ENCODE measurements at regions not wholly inside any gene's neighbourhood (a gene's known extent, or its start where the extent isn't known, plus 50 kb on each side); places are given as distances from the start of the nearest gene placed in this dataset.

DNA sequence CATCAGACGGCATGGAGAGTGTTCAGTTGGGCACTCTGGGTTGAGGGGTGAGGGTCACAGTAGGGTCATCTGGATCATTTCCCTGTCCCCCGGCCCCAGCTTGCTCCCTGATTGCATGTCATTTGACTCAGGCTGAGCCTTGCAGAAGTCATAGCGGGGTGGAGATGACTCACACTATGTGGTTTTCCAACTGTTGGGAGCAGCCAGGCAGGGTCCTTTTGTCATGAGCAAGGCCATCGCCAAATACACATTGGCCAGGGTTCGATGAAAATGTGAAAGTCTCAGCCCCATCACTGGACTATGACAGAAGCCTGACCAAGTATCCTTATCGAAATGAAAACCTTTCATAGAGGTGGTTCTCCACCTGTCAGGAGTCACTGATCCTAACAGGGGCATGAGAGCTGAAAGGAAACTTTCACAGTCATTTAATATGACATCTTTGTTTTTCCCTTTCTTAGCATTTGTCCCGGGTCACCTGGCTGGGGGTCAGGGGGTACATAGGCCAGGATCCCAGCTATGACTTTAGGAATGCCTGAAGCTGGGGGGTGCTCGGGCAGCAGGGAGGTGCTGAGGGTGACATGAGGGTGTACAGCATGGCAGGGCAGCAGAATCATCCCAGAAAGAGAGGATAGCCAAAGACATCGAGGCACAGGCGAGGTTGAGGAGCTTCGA is 70.2 kb upstream of the CD93 start:
- no peak overlapping the region for H3K4me3 ChIP-seq (ENCODE audit: low read depth, poor library complexity, severe bottlenecking)
- WGBS, 2 donors = 69 to 73% methylated on average over 11 of the region's 11 CpGs
- TF ChIP-seq POLR2A (IDR thresholded peaks at IDR 0.05) = no peak
- TF ChIP-seq, protein P1, sequence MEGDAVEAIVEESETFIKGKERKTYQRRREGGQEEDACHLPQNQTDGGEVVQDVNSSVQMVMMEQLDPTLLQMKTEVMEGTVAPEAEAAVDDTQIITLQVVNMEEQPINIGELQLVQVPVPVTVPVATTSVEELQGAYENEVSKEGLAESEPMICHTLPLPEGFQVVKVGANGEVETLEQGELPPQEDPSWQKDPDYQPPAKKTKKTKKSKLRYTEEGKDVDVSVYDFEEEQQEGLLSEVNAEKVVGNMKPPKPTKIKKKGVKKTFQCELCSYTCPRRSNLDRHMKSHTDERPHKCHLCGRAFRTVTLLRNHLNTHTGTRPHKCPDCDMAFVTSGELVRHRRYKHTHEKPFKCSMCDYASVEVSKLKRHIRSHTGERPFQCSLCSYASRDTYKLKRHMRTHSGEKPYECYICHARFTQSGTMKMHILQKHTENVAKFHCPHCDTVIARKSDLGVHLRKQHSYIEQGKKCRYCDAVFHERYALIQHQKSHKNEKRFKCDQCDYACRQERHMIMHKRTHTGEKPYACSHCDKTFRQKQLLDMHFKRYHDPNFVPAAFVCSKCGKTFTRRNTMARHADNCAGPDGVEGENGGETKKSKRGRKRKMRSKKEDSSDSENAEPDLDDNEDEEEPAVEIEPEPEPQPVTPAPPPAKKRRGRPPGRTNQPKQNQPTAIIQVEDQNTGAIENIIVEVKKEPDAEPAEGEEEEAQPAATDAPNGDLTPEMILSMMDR (IDR thresholded peaks at IDR 0.05) = no peak
- DNase-seq (ENCODE audit: low spot score in 2 of 2) = peak in 1 of 2 donors; percentile 75
- intact Hi-C loops (cut with DNase I; ENCODE audit: low total_unique reads) = loop anchor here (10.0 kb wide), 1 partner anchor 102 kb away; no protein-coding TSS in a partner anchor

DNA sequence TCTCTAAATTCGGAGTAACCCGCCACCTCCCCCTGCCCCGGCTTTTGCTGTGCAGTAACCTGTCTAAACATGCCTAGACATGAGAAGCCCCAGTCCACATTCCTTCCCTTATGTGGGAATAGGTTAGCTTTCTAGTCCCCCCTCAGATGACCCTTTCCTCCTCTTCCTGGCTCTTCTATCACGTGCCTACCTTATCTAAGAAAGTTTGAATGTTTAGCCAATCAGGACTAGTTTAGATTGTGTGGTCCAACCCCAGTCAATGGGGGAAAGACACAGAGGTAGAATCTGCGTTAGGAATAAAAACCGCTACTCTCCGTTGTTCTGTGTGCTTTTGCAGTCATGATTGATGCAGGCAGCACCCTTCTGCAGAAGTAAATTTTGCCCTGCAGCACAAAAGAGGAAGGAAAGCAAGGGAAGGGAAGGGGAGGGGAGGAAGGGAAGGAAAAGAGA is 69.0 kb upstream of the CD93 start:
- DNase-seq (ENCODE audit: low spot score in 2 of 2) = no peak
- TF ChIP-seq POLR2A (IDR thresholded peaks at IDR 0.05) = no peak
- TF ChIP-seq, protein P1 (IDR thresholded peaks at IDR 0.05) = no peak
- intact Hi-C loops (cut with DNase I; ENCODE audit: low total_unique reads) = loop anchor here (10.0 kb wide), 1 partner anchor 100 kb away; no protein-coding TSS in a partner anchor
- WGBS, 2 donors = 46 to 61% methylated on average over 7 of the region's 7 CpGs
- no peak overlapping the region for H3K4me3 ChIP-seq (ENCODE audit: low read depth, poor library complexity, severe bottlenecking)

DNA sequence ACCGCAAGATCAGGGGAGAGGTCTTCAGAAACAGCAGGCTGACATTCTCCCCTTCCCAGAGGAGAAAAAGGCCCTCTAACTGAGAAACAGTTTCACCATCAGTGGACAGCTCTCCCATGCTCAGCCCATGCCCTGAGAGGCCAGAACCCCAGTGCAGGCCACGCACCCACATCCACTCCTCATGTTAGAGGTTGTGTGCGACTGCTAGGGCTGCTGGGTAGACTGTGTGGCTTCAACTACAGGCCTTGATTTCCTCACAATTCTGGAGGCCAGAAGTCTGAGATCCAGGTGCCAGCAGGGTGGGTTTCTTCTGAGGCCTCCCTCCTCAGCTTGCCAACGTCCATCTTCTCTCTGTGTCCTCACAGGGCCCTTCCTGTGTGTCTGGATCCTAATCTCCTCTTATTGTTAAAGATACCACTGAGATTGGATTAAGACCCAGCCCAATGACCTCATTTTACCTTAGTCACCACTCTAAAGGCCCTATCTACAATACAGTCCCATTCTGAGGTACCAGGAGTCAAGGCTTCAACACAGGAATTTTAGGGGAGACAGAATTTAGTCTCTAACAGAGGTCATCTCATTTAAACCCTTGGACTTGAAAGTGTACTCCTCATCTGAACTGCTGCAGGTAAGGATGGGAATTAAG is 67.7 kb upstream of the CD93 start:
- TF ChIP-seq, protein P1 (IDR thresholded peaks at IDR 0.05) = no peak
- no peak for TF ChIP-seq POLR2A (IDR thresholded peaks at IDR 0.05)
- H3K4me3 ChIP-seq (ENCODE audit: low read depth, poor library complexity, severe bottlenecking) = no peak overlapping the region
- DNase-seq (ENCODE audit: low spot score in 2 of 2) = no peak
- intact Hi-C loops (cut with DNase I; ENCODE audit: low total_unique reads) = loop anchor here (10.0 kb wide), 1 partner anchor 99 kb away; no protein-coding TSS in a partner anchor
- WGBS, 2 donors = 88 to 89% methylated on average over 4 of the region's 4 CpGs

DNA sequence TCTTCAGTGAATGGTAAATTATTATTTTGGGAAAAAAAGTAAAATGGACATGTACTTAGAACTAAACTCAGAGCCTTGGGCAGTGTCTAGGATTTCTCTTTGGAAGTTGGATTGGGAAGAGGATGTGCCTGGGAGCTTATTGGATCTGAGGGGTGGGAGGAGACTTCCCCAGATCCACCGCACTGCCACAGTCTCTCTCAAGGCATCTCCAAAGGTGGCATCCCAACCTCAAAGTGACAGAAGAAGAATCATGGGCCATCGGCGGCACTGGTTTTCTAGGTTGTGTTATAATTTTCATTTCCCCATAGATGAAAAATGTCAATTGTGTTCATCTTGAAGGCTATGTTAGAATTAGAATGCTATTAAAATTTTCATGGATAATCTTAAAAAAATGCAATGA is 66.8 kb upstream of the CD93 start:
- peak in 1 of 2 donors; percentile 65 for DNase-seq (ENCODE audit: low spot score in 2 of 2)
- H3K4me3 ChIP-seq (ENCODE audit: low read depth, poor library complexity, severe bottlenecking) = no peak overlapping the region
- 87 to 94% methylated on average over 3 of the region's 3 CpGs for WGBS, 2 donors
- TF ChIP-seq POLR2A (IDR thresholded peaks at IDR 0.05) = no peak
- TF ChIP-seq, protein P1 (IDR thresholded peaks at IDR 0.05) = no peak
- intact Hi-C loops (cut with DNase I; ENCODE audit: low total_unique reads) = loop anchor here (10.0 kb wide), 1 partner anchor 98 kb away; no protein-coding TSS in a partner anchor

DNA sequence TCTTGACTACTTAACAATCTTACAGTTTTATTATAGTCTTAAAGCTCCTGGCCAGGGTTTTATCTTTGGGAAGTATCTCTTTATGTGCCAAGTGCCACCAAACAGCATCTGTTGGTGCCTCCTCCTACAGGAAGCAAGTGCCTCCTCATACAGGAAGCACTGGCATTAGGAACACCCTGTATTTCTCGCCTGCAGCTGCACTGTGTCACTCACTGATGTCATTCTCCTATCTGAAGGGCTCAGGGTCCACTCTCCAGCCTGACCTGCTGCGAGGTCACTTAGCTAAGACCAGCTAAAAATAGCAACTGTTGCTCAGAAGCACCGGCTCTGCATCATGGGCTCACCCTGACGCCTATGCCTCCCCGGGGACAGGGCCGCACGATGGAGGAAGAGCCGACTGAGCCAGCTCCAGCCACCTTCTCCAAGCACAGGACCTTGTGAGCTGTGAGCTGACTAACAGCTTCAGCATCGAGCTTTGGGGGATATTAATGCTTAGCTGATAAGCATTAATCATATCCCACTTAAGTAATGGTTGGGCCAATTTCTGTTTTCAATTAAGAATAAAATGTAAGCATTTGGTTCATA is 66.3 kb upstream of the CD93 start:
- TF ChIP-seq, protein P1 (IDR thresholded peaks at IDR 0.05) = no peak
- no peak for TF ChIP-seq POLR2A (IDR thresholded peaks at IDR 0.05)
- 67 to 74% methylated on average over 9 of the region's 9 CpGs for WGBS, 2 donors
- no peak overlapping the region for H3K4me3 ChIP-seq (ENCODE audit: low read depth, poor library complexity, severe bottlenecking)
- intact Hi-C loops (cut with DNase I; ENCODE audit: low total_unique reads) = loop anchor here (10.0 kb wide), 1 partner anchor 98 kb away; no protein-coding TSS in a partner anchor
- DNase-seq (ENCODE audit: low spot score in 2 of 2) = peak in 1 of 2 donors; percentile 93
